ENCODE measurements at regions not wholly inside any gene's neighbourhood (a gene's known extent, or its start where the extent isn't known, plus 50 kb on each side); places are given as distances from the start of the nearest gene placed in this dataset.
A peak's percentile ranks its signal among the peaks of the same experiment; 100 is the strongest.
"Not testable (repeated sequence)": the region's sequence is repeated elsewhere in the genome, so short reads cannot be mapped to it uniquely, and the experiment has no call there.

- in situ Hi-C loops (cut with MboI; ENCODE audit: low sequenced_read_pairs), result no loop called here
- no peaks in the 10 kb centered on the region for H3K36me3 ChIP-seq (replicated peaks)
- no peak overlapping the region for H3K4me3 ChIP-seq
- H3K9me3 ChIP-seq, result no peaks in the 10 kb centered on the region; the same call in none of the 2 replicates
- no peak for DNase-seq (ENCODE audit: low spot score in 2 of 2)
- H3K27me3 ChIP-seq (ENCODE audit: low read depth), result no peaks in the 10 kb centered on the region
- no peaks in the 10 kb centered on the region for H3K4me1 ChIP-seq
Observed at GRCh38 chr1:239979456-239979855, 112.2 kb upstream of the FMN2 start.

DNA sequence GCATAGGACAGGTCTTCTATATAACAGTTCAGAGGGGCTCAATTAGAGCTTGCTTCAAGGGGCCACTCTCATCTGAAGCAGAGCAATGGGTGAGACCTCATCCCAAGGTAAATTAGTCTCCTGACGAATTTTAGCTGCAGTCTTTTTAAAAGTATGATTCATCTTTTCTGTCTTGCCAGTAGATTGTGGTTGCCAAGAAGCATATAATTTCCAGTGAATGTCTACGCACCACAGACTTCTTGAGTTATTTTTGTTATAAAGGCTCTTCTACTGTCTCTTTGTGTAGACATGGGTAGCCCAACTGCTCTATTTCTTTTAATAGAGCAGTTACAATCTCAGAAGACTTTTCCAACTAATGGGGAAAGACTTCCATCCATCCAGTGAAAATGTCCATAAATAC lies 108.9 kb upstream of the FMN2 start:
- no peaks in the 10 kb centered on the region; the same call in none of the 2 replicates for H3K9me3 ChIP-seq
- no peak for DNase-seq (ENCODE audit: low spot score in 2 of 2)
- H3K27me3 ChIP-seq (ENCODE audit: low read depth), result no peaks in the 10 kb centered on the region
- no peaks in the 10 kb centered on the region for H3K4me1 ChIP-seq
- in situ Hi-C loops (cut with MboI; ENCODE audit: low sequenced_read_pairs), result no loop called here
- no peaks in the 10 kb centered on the region for H3K36me3 ChIP-seq (replicated peaks)
- H3K4me3 ChIP-seq, result no peak overlapping the region

- Histone ChIP-seq H3K4me3 (no peak overlapping the region), H3K27me3 (ENCODE audit: low read depth) (no peaks in the 10 kb centered on the region), H3K9me3 (no peaks in the 10 kb centered on the region; the same call in none of the 2 replicates), H3K4me1 (no peaks in the 10 kb centered on the region), H3K36me3 (replicated peaks) (no peaks in the 10 kb centered on the region)
- no peak for DNase-seq (ENCODE audit: low spot score in 2 of 2)
- in situ Hi-C loops (cut with MboI; ENCODE audit: low sequenced_read_pairs), result no loop called here
Observed at GRCh38 chr1:239985044-239985443, 106.6 kb upstream of the FMN2 start.

DNA sequence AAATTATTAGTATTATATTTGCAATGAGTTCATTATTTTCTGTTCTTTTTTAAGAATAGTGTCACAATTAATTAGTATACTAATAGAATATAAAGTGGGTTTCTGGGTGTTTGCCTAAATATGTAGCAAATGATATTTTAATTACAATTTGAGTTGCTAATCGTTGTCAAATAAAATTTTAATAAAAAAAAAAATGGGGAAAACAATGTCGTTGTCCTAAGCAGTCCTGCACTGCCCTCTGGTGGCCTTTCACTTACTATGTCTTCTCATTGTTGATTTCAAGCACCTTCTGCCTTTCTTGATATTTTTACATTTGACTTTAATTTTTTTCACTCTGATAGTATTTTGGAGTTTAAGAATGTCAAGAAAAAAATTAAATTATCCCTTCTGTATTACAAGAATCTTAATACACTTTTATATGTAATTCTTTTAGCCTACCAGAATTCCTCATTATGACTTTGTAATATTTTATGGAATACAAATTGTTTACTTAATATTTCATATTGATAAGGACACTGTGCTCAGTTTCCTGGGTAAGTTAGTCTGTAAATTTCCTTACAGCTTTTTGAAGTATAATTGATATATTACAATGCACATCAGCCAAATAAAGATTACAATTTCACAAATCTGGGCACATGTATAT lies 104.5 kb upstream of the FMN2 start:
- H3K9me3 ChIP-seq, result no peaks in the 10 kb centered on the region; the same call in 1 of the 2 replicates
- H3K27me3 ChIP-seq (ENCODE audit: low read depth), result no peaks in the 10 kb centered on the region
- H3K36me3 ChIP-seq (replicated peaks), result no peaks in the 10 kb centered on the region
- H3K4me1 ChIP-seq, result no peaks in the 10 kb centered on the region
- no peak overlapping the region for H3K4me3 ChIP-seq
- peak; percentile 19 to 68 for DNase-seq (ENCODE audit: low spot score in 2 of 2)
- in situ Hi-C loops (cut with MboI; ENCODE audit: low sequenced_read_pairs), result no loop called here

DNA sequence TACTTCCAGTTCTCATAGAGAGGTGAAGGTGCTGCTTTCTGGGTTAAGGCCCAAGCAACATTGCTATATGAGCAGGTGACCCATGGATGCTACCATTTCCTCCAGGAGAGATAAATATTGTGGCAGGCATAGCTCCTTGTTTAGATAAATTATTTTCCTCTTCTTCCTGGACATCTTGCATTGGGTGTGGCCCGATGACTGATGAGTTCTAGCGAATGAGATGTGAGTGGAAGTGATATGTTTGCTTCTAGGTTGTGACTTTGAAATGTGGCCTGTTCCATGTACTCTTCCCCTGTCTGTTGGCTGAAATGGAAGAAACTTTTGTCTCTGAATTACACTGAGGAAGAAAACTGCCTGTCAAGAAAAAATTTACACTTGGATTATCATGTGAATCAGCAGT lies 101.7 kb upstream of the FMN2 start:
- no peak for DNase-seq (ENCODE audit: low spot score in 2 of 2)
- no peaks in the 10 kb centered on the region for H3K4me1 ChIP-seq
- no peaks in the 10 kb centered on the region for H3K36me3 ChIP-seq (replicated peaks)
- H3K27me3 ChIP-seq (ENCODE audit: low read depth), result no peaks in the 10 kb centered on the region
- H3K9me3 ChIP-seq, result no peaks in the 10 kb centered on the region
- in situ Hi-C loops (cut with MboI; ENCODE audit: low sequenced_read_pairs), result no loop called here
- H3K4me3 ChIP-seq, result no peak overlapping the region

DNA sequence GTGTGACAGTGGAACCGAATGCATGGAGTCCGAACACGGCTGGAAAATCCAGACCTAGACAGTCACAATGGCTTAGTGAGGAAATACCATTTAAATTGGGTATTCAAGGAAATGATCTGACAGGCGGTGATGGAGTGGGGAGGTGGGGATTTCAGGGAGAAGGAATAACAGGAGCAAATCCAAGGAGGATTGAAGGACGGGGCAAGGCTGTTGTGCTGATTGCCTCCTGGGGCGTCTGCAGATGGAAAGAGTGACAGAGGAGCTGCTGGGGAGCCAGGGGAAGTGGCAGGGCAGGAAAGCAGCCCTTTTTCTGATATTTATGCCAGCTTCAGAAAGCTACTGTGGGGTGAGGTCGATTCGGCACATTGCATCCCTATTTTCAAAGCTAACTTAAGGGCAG lies 99.1 kb upstream of the FMN2 start:
- H3K9me3 ChIP-seq; DNase-seq (ENCODE audit: low spot score in 2 of 2); H3K4me3 ChIP-seq; H3K27me3 ChIP-seq (ENCODE audit: low read depth); H3K4me1 ChIP-seq; in situ Hi-C loops (cut with MboI; ENCODE audit: low sequenced_read_pairs); H3K36me3 ChIP-seq (replicated peaks): not testable (repeated sequence)

DNA sequence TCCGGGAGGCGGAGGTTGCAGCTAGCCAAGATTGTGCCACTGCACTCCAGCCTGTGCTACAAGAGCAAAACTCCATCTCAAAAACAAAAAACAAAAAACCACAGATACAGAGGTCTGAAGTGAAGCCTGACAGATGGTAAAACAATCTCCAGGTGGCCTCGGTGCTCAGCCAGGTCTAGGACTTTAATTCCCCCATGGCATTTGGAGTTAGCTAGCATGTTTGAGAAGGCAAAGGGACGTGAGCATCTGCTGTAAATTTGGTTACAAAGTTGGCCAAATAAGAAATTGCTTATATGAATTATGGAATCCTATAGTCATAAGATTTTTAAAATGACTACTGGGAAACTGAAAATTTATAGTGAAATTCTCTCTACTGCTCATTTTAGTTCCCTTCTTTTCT lies 98.3 kb upstream of the FMN2 start:
- peaks cover 3% of the 10 kb centered on the region; the same call in 1 of the 2 replicates for H3K4me1 ChIP-seq
- H3K9me3 ChIP-seq, result no peaks in the 10 kb centered on the region
- H3K4me3 ChIP-seq, result no peak overlapping the region
- in situ Hi-C loops (cut with MboI; ENCODE audit: low sequenced_read_pairs), result no loop called here
- no peaks in the 10 kb centered on the region for H3K36me3 ChIP-seq (replicated peaks)
- no peak for DNase-seq (ENCODE audit: low spot score in 2 of 2)
- H3K27me3 ChIP-seq (ENCODE audit: low read depth), result no peaks in the 10 kb centered on the region

GRCh38 chr1:239995281-239995680 lies 96.4 kb upstream of the FMN2 start:
- no peak overlapping the region for H3K4me3 ChIP-seq
- DNase-seq (ENCODE audit: low spot score in 2 of 2), result no peak
- H3K27me3 ChIP-seq (ENCODE audit: low read depth), result no peaks in the 10 kb centered on the region
- no peaks in the 10 kb centered on the region for H3K36me3 ChIP-seq (replicated peaks)
- H3K4me1 ChIP-seq, result peaks cover 4% of the 10 kb centered on the region; the same call in 1 of the 2 replicates
- in situ Hi-C loops (cut with MboI; ENCODE audit: low sequenced_read_pairs), result no loop called here
- no peaks in the 10 kb centered on the region for H3K9me3 ChIP-seq

DNA sequence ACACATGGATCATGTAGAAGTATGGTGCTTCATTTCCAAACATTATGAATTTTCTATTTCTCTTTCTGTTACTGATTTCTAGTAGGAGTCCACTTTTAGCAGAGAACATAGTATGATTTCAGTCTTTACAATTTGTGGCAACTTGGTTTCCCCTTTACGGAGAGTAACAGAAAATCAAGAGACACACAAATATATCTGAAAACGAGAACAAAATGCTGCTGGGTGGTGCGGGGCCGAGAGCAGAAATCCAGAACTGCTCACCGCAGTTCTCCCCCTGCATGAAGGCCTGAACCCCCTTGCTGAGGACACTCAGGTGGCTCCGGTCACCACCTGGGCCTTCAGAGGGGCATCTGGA lies 94.5 kb upstream of the FMN2 start:
- H3K27me3 ChIP-seq (ENCODE audit: low read depth), result no peaks in the 10 kb centered on the region

GRCh38 chr1:239997515-239998311 lies 94.0 kb upstream of the FMN2 start:
- DNase-seq (ENCODE audit: low spot score in 2 of 2), result peak; percentile 29 to 76
- Histone ChIP-seq H3K4me3 (peak overlapping the region; percentile 39), H3K36me3 (replicated peaks) (no peaks in the 10 kb centered on the region), H3K4me1 (peaks cover 4% of the 10 kb centered on the region; the same call in 1 of the 2 replicates), H3K9me3 (no peaks in the 10 kb centered on the region), H3K27me3 (ENCODE audit: low read depth) (no peaks in the 10 kb centered on the region)
- in situ Hi-C loops (cut with MboI; ENCODE audit: low sequenced_read_pairs), result no loop called here

More for the DNA sequence above, 94.5 kb upstream of the FMN2 start:
- H3K4me1 ChIP-seq, result peaks cover 4% of the 10 kb centered on the region; the same call in 1 of the 2 replicates
- in situ Hi-C loops (cut with MboI; ENCODE audit: low sequenced_read_pairs), result no loop called here
- H3K9me3 ChIP-seq, result no peaks in the 10 kb centered on the region
- H3K36me3 ChIP-seq (replicated peaks), result no peaks in the 10 kb centered on the region
- no peak for DNase-seq (ENCODE audit: low spot score in 2 of 2)
- H3K4me3 ChIP-seq, result peak overlapping the region; percentile 39

DNA sequence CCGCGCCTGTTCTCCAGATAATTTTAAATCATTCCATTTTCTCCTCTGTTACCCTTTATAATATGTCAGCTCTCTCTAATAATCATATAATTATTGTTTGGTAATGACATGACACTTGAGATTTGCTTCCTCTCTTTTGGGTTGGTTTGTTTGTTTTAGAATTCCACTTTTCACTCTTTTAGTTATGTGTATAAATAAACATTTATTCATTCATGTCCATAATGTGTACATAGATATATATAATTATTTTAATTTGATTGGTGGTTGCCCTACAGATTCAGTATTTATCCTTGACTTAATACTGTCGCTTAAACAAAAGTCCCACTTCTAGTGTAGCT lies 93.4 kb upstream of the FMN2 start:
- Histone ChIP-seq H3K27me3 (ENCODE audit: low read depth) (no peaks in the 10 kb centered on the region), H3K36me3 (replicated peaks) (no peaks in the 10 kb centered on the region), H3K4me1 (peaks cover 4% of the 10 kb centered on the region; the same call in 1 of the 2 replicates), H3K4me3 (peak overlapping the region; percentile 39), H3K9me3 (no peaks in the 10 kb centered on the region)
- DNase-seq (ENCODE audit: low spot score in 2 of 2), result no peak
- in situ Hi-C loops (cut with MboI; ENCODE audit: low sequenced_read_pairs), result no loop called here

DNA sequence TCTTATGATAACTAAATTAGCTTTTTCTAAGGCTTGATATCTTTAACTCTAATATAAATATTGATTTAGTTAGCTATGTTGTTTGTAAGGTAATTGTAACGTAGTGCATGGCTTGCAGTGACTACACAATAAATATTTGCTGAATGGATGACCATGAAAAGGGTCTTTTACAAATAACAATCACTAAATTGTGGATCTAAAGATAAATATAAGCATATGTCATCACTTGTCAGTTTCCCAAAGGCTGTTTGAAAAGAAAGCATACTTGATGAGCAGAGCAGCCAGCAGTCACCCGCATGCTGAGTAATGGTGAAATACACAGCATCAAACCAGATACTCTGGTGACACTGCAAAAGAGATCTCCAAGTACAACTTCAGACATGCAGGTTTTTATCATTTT lies 92.5 kb upstream of the FMN2 start:
- Histone ChIP-seq H3K36me3 (replicated peaks) (no peaks in the 10 kb centered on the region), H3K27me3 (ENCODE audit: low read depth) (no peaks in the 10 kb centered on the region), H3K4me3 (no peak overlapping the region), H3K4me1 (peaks cover 4% of the 10 kb centered on the region; the same call in 1 of the 2 replicates), H3K9me3 (no peaks in the 10 kb centered on the region)
- in situ Hi-C loops (cut with MboI; ENCODE audit: low sequenced_read_pairs), result no loop called here
- no peak for DNase-seq (ENCODE audit: low spot score in 2 of 2)

- Histone ChIP-seq H3K4me1 (peaks cover 4% of the 10 kb centered on the region; the same call in 1 of the 2 replicates), H3K4me3 (no peak overlapping the region), H3K36me3 (replicated peaks) (no peaks in the 10 kb centered on the region), H3K9me3 (no peaks in the 10 kb centered on the region), H3K27me3 (ENCODE audit: low read depth) (no peaks in the 10 kb centered on the region)
- no peak for DNase-seq (ENCODE audit: low spot score in 2 of 2)
- in situ Hi-C loops (cut with MboI; ENCODE audit: low sequenced_read_pairs), result loop anchor here (25.0 kb wide), 1 partner anchor 687 kb away; no protein-coding TSS in a partner anchor
Observed at GRCh38 chr1:240000634-240001033, 91.0 kb upstream of the FMN2 start.

DNA sequence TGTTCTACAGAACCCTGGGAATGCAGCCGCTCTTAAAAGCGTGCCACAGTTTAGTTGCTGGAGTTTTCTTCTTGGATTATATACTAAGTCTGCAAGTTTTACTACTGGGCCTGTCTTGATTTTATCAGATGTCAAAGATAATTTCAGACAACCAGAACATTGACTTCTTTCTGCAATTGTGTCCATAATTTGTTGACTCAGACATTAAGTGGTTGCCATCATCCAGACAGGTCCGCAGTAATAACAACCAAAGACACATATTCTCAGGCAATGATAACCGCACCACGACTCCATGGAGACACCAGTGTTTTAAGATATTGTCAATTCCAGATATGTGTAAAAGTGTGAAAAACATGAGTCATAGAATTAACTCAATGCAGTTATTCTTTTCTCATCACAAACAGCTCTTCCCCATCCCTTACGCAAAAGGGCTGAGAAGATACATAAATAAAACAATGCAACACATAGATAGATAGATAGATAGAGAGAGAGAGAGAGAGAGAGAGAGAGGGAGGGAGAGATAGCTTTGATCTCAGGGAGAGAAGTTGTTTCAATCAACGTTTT lies 90.4 kb upstream of the FMN2 start:
- in situ Hi-C loops (cut with MboI; ENCODE audit: low sequenced_read_pairs), result loop anchor here (25.0 kb wide), 1 partner anchor 686 kb away; no protein-coding TSS in a partner anchor
- Histone ChIP-seq H3K4me1 (peaks cover 4% of the 10 kb centered on the region; the same call in 1 of the 2 replicates), H3K27me3 (ENCODE audit: low read depth) (no peaks in the 10 kb centered on the region), H3K4me3 (no peak overlapping the region), H3K36me3 (replicated peaks) (no peaks in the 10 kb centered on the region), H3K9me3 (no peaks in the 10 kb centered on the region)
- no peak for DNase-seq (ENCODE audit: low spot score in 2 of 2)
